PC-9 (cell line): ENCODE measurements at regions not wholly inside any gene's neighbourhood (a gene's known extent, or its start where the extent isn't known, plus 50 kb on each side); places are given as distances from the start of the nearest gene placed in this dataset.

Source experiments
- CTCF ChIP-seq: fragments of 200-600 bp; sonication (generic); conservative IDR thresholded peaks from 2 replicates; pipeline ENCODE4 v1.6.1; 2017; ENCODE audit warnings: mixed run types, antibody characterized with exemption, mild to moderate bottlenecking, moderate library complexity
- EZH2 ChIP-seq: fragments of 200-600 bp; sonication (generic); IDR thresholded peaks from 2 replicates; pipeline ENCODE4 v1.8.0; 2017; ENCODE audit warnings: antibody characterized with exemption, low read depth

- TF ChIP-seq CTCF (no peak), EZH2 (no peak)
Measured at GRCh38 chr4:137674066-137674465, 141.8 kb upstream of the PCDH18 start.
